Tibial nerve (tissue), 3 donors: ENCODE measurements at regions not wholly inside any gene's neighbourhood (a gene's known extent, or its start where the extent isn't known, plus 50 kb on each side); places are given as distances from the start of the nearest gene placed in this dataset.

Source experiments
- CTCF ChIP-seq, 5 experiments: fragments of 200-600 bp in 3 of 5; fragments of 450-650 bp in 2 of 5; sonication (generic) in 3 of 5; IDR thresholded peaks; one replicate each; pipeline ENCODE4 v1.5.1; 2016 to 2019; ENCODE audit warnings: antibody characterized with exemption in 5 of 5, mild to moderate bottlenecking in 3 of 5, moderate library complexity in 2 of 5
- POLR2A ChIP-seq, 2 donors: fragments of 450-650 bp; IDR thresholded peaks; one replicate each; pipeline ENCODE4 v1.6.1; 2017; ENCODE audit warnings: antibody characterized with exemption in 2 of 2, mild to moderate bottlenecking in 2 of 2, moderate library complexity in 2 of 2

- TF ChIP-seq CTCF (IDR thresholded peaks at IDR 0.05) (no peak), POLR2A (IDR thresholded peaks at IDR 0.05) (no peak)
Observed at GRCh38 chr2:134788417-134788816, 50.0 kb upstream of the ACMSD start.
